Loucy (cell line): ENCODE measurements at regions not wholly inside any gene's neighbourhood (a gene's known extent, or its start where the extent isn't known, plus 50 kb on each side); places are given as distances from the start of the nearest gene placed in this dataset.

Experiments used
- H2AFZ ChIP-seq: fragments of 200-600 bp; sonication (generic); 2 replicates; pipeline ENCODE4 v1.6.0; 2016; ENCODE audit warnings: antibody characterized with exemption, mild to moderate bottlenecking, low read length, moderate library complexity
- H3F3A ChIP-seq: fragments of 200-600 bp; 2 replicates; pipeline ENCODE4 v1.6.0; 2016; ENCODE audit warnings: antibody characterized with exemption, low read depth, mild to moderate bottlenecking
- H3K27me3 ChIP-seq: fragments of 200-600 bp; sonication (generic); 2 replicates; pipeline ENCODE4 v1.6.1; 2014; ENCODE audit warnings: low read length, mild to moderate bottlenecking; ENCODE audit not compliant: insufficient read depth, poor library complexity, severe bottlenecking
- H3K36me3 ChIP-seq: fragments of 200-600 bp; sonication (generic); 2 replicates; pipeline ENCODE4 v1.6.1; 2016; ENCODE audit warnings: low read length; ENCODE audit not compliant: insufficient read depth
- H3K4me1 ChIP-seq: fragments of 200-600 bp; sonication (generic); 2 replicates; pipeline ENCODE4 v1.5.1; 2014; ENCODE audit warnings: low read length, mild to moderate bottlenecking; ENCODE audit not compliant: insufficient read depth, poor library complexity, severe bottlenecking
- H3K4me2 ChIP-seq: fragments of 200-600 bp; sonication (generic); 2 replicates; pipeline ENCODE4 v1.6.0; 2014; ENCODE audit warnings: antibody characterized with exemption, low read length, low read depth, mild to moderate bottlenecking; ENCODE audit not compliant: poor library complexity, severe bottlenecking
- H3K4me3 ChIP-seq: fragments of 200-600 bp; sonication (generic); 2 replicates; pipeline ENCODE4 v1.5.1; 2014; ENCODE audit warnings: low read length, mild to moderate bottlenecking, mixed read lengths; ENCODE audit not compliant: poor library complexity, severe bottlenecking
- H3K79me2 ChIP-seq: fragments of 200-600 bp; sonication (generic); 2 replicates; pipeline ENCODE4 v1.6.1; 2014; ENCODE audit warnings: low read length; ENCODE audit not compliant: insufficient read depth
- H3K9ac ChIP-seq: fragments of 200-600 bp; sonication (generic); 2 replicates; pipeline ENCODE4 v1.6.0; 2014; ENCODE audit warnings: mild to moderate bottlenecking, low read depth, low read length, moderate library complexity; ENCODE audit not compliant: poor library complexity, severe bottlenecking
- H3K9me2 ChIP-seq: fragments of 200-600 bp; sonication (generic); replicated peaks from 2 replicates; pipeline ENCODE4 v1.6.1; 2016; ENCODE audit warnings: low read depth, low read length, mixed read lengths
- H3K9me3 ChIP-seq: fragments of 200-600 bp; sonication (generic); 2 replicates; pipeline ENCODE4 v1.6.1; 2014; ENCODE audit warnings: mild to moderate bottlenecking, antibody characterized with exemption, low read length, low read depth; ENCODE audit not compliant: insufficient read depth
- H4K20me1 ChIP-seq: fragments of 200-600 bp; sonication (generic); 2 replicates; pipeline ENCODE4 v1.6.0; 2014; ENCODE audit warnings: antibody characterized with exemption, low read length, mild to moderate bottlenecking; ENCODE audit not compliant: insufficient read depth, poor library complexity, severe bottlenecking
- CTCF ChIP-seq: fragments of 200-600 bp; sonication (generic); conservative IDR thresholded peaks from 2 replicates; pipeline ENCODE4 v1.5.1; 2014; ENCODE audit warnings: mild to moderate bottlenecking, antibody characterized with exemption, low read length
- EZH2phosphoT487 ChIP-seq: fragments of 200-600 bp; IDR thresholded peaks from 2 replicates; pipeline ENCODE4 v1.6.1; 2018; ENCODE audit warnings: antibody characterized with exemption, mild to moderate bottlenecking, moderate library complexity, borderline replicate concordance

GRCh38 chr11:23012930-23013329 is 152.7 kb upstream of the CCDC179 start:
- no peaks in the 10 kb centered on the region for H3K4me1 ChIP-seq
- H3K9me2 ChIP-seq: no peaks in the 10 kb centered on the region
- no peaks in the 10 kb centered on the region for H3K27me3 ChIP-seq
- H3K36me3 ChIP-seq: no peaks in the 10 kb centered on the region
- H3K4me3 ChIP-seq: no peak overlapping the region
- no peaks in the 10 kb centered on the region for H3F3A ChIP-seq
- no peaks in the 10 kb centered on the region for H4K20me1 ChIP-seq
- H3K4me2 ChIP-seq: no peak overlapping the region
- no peak for TF ChIP-seq EZH2phosphoT487
- no peak for TF ChIP-seq CTCF
- no peak overlapping the region for H3K9ac ChIP-seq
- H2AFZ ChIP-seq: no peak overlapping the region
- H3K79me2 ChIP-seq: no peaks in the 10 kb centered on the region
- H3K9me3 ChIP-seq: no peaks in the 10 kb centered on the region

- Histone ChIP-seq H4K20me1 (no peaks in the 10 kb centered on the region), H3K4me2 (no peak overlapping the region), H3K79me2 (no peaks in the 10 kb centered on the region), H3K9me3 (no peaks in the 10 kb centered on the region), H3K27me3 (no peaks in the 10 kb centered on the region), H3K4me1 (no peaks in the 10 kb centered on the region), H2AFZ (no peak overlapping the region), H3K4me3 (no peak overlapping the region), H3F3A (no peaks in the 10 kb centered on the region), H3K9ac (no peak overlapping the region), H3K36me3 (no peaks in the 10 kb centered on the region), H3K9me2 (no peaks in the 10 kb centered on the region)
- TF ChIP-seq CTCF (no peak), EZH2phosphoT487 (no peak)
Measured at GRCh38 chr11:23013509-23013908, 153.2 kb upstream of the CCDC179 start.

DNA sequence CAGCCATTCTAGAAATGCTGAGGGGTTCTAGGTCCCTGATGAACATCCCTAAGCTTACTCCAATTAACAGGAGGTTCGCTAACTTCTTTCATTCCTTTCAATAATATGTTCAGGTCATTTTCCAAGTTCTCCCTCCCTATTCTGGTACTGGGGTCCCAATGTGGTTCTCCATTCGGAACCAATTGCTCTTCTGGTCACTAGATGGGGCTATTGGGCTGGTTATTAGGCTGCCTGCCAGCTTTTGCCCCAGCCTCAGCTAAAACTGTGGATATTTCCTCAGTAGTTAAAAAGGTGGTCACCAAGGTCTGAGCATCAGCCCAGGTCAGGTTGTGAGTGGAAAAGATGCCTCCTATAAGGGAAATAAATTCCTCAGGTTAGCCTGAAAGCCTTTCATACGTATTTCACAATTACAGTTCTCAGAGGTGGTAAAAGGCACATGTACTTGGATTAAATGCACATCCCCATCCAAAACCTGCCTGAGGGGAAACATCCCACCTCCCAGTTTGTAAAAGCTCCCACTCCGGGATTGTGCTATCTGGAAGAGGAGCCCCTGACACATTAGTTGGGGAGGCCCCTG is 161.1 kb upstream of the CCDC179 start:
- no peaks in the 10 kb centered on the region for H3K9me2 ChIP-seq

More for the DNA sequence above, 161.1 kb upstream of the CCDC179 start:
- TF ChIP-seq EZH2phosphoT487: no peak
- peak; percentile 92 for TF ChIP-seq CTCF
- Histone ChIP-seq H3K4me3 (no peak overlapping the region), H3K9ac (no peak overlapping the region), H2AFZ (no peak overlapping the region), H3K79me2 (no peaks in the 10 kb centered on the region), H3K36me3 (no peaks in the 10 kb centered on the region), H3K9me3 (no peaks in the 10 kb centered on the region), H3F3A (no peaks in the 10 kb centered on the region), H4K20me1 (no peaks in the 10 kb centered on the region), H3K4me2 (no peak overlapping the region), H3K4me1 (peaks cover 12% of the 10 kb centered on the region), H3K27me3 (no peaks in the 10 kb centered on the region)
